ENCODE measurements at regions not wholly inside any gene's neighbourhood (a gene's known extent, or its start where the extent isn't known, plus 50 kb on each side); places are given as distances from the start of the nearest gene placed in this dataset.

GRCh38 chr16:85429776-85430522 is 183.2 kb upstream of the GSE1 start:
- no peak for DNase-seq

DNA sequence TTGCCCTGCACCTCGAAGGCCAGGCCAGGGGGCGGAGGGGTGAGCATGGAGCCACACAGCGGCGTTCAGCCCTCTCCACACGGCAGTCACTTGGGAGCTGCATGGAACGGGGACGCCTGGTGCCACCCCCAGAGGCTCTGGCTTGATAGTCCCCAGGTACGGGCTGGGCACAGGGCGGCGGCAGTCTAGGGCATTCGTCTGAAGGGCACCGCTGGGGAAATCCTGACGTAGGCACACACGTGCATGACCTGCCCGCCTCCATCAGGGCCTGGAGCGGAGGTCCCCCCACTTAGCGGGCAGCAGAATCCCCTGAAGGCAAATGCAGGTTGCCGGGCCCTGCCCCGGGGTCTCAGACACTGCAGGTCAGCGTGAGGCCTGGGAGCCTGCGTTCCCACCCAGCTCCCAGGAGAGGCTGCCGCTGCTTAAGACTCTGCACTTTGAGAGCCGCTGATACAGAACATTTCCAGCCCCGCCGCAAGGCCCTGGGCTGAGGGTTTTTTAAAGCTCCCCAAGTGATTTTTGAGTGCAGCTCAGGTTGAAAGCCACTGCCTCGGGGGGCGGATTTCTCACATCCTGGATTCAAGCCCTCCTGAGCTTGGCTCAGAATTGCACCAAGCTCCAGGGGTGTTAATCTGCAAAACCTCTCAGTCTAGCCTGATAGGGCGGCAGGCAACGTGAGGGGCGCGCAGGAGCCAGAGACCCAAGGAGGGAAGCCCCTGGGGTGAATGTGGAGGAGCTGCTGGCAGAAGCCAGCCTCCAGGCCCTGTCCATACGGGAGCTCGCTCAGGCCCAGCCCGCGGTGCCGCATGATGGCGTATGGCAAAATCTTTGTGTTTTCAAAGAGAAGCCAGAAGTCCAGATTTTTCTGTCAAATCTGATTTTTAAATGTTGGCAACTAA is 182.3 kb upstream of the GSE1 start:
- no peak for DNase-seq

- no peak for DNase-seq
Measured at GRCh38 chr16:85431431-85432124, 181.5 kb upstream of the GSE1 start.

GRCh38 chr16:85432606-85433005 is 180.5 kb upstream of the GSE1 start:
- DNase-seq, result no peak

DNA sequence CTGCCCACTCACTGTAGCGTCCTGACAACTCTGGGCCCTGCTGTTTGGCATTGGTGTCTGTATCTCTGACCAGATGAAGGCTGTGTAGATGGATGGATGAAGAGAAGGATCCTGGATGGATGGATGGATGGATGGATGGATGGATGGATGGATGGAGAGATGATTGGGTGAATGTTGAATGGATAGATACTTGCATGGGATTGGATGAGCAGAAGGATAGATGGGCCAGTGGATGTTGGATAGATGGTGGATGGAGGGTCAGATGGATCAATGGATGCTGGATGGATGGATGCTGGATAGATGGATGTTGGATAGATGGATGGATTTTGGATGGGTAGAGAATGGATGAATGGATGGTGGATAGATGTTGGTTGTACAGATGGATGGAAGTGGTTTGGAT is 179.6 kb upstream of the GSE1 start:
- DNase-seq, result no peak

GRCh38 chr16:85435286-85435685 is 177.8 kb upstream of the GSE1 start:
- no peak for DNase-seq

DNA sequence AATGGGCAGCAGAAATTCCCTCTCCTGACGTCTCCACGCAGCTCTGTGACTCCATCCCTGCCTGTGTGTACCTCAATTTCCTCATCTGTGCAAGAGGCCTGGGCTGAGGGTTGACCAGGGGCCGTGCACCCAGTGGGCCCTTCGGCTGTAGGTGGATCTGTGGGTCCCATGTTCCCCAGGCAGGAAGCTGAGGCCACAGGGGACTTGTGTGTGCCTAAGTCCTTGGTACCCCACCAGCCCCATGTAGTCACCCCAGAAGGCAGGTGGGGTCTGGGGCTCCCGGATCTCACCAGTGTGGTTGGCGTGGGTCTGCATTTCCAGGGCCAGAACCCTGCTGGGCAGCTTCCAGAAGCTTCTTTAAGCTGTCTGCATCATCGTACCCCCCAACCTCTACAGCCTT is 177.4 kb upstream of the GSE1 start:
- no peak for DNase-seq

DNA sequence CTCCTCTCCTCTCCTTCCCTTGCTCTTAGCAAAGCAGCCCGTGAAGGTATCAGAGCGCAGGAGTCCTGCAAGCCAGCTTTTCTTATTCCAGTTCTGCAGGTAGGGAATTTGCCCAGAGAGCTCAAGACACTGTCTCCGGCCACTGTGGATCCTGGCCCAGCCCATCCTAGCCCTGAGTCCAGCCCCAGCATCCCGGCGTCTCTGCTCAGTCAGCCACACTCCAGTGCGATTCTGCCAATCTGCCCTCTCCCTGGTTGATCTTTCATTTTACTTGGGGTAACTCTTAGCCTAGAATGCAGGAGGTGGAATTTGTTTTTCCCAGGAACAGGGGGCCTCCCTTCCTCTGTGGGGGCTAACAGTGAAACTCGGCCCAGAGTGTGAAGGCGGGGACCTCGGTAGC is 176.9 kb upstream of the GSE1 start:
- no peak for DNase-seq

DNA sequence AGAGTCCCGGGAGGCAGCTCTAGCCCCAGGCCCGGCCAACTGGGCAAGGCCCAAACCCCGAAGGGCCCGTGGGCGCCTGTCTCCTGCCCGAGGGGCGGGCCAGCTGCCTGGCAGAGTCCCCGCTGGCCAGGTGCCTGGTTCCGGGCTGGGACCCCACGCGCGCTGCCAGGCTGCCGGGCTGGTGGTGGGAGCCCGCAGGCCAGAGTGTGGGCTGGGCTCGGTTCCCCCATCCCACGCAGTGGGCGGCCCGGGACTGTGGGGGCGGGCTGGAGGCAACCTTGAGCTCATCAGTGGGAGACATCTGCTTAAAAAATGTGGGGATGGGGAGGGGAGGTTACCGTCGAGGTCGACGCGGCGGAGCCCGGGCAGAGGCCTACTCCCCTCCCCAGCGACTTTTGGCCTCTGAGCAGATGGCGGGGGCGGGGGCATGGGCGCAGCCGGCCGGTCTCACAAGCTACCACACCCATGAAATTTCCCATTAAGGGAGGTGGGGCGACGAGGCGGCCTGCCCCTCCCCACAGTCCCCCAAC is 176.4 kb upstream of the GSE1 start:
- peak; percentile 83 for DNase-seq

DNA sequence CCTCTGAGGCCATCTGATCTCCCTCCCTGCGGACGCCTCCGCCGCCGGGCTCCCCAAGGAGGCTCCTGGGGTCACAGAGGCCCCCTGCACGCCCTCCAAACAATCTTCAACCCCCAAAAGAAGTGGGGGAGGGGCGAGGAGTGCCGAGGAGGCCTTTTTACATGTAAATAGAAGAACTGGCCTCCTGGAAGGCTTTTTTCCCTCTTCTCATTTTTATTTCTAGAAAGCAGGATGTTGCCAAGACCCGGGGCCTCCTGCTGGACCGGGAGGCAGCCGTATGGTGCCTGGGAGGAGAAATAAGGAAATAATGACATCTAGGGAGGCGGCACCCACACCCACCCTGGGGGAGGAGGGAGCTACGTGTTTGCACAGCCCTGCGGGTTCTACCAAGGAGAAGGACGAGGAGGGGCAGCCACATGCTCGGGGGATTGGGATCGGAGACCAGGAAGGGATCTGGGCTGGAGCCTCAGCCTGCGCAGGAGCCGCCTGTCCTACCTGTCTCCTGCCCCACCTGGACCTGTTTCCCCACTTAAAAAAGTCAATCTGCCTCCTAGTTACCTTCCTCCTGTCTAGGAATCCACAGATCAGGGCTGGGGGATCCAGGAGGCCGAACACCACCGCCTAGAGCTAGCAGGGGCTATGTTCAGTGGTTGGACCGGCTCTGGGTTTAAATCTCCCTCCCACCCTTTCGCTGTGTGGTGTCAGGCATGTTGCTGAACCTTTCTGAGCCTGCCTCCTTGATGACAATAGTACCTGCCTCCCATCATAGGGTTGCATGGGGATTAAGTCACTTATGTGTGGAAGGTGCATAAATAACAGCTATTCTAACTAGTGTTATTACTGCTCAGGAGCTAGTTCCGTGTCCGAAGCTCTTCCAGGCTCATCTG is 175.7 kb upstream of the GSE1 start:
- peak; percentile 85 for DNase-seq

DNA sequence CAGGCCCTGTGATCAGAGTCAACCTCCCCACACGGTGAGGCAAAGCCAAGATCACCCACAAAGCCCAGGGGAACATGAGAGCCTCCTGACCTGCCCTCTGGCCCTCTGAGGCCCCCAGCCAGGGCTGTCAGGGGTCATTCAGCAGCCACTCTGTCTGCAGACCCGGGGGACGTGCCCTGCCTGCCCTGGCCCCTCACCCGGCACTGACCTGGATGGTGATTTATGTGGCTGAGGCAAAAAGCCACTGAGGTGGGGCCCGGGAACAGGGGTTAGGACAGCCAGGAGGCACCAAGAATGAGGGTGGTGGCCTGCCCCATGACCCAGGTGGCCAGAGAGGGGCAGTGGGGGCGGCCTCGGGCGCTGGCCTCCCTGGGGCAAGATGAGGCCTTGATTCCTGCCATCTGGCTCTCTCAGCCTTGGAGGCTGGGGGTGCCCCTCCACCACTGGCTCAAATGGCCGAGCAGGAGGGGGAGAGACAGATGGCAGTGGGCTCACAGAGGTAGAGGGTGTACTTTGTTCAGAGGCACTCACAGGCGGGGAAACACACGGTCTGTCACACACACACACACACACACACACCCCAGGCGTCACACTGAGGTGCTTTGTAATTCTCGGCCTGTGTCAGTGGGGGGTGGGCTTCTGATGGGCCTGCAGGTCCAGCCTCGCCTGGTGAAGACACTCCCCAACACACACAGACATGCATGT is 174.0 kb upstream of the GSE1 start:
- DNase-seq, result peak; percentile 43

DNA sequence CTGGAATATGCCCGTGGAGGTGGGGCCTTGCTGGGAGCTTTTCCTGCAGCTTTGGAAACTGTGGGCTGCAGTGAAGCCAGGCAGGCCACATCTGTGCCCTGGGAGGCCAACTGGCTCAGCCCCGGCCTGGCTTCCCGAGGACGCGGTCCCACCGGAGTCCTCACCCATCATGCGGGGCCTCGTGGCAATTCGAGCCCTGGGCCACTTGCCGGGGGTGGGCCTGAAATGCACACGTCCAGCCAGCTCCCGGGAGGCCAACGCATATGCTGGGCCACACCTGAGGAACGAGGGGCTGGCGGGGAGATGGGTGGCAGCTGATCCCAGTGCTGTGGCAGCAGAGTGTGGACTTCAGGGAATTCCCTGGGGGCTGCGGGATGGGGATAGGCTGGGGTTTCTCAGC is 172.4 kb upstream of the GSE1 start:
- DNase-seq, result no peak

DNA sequence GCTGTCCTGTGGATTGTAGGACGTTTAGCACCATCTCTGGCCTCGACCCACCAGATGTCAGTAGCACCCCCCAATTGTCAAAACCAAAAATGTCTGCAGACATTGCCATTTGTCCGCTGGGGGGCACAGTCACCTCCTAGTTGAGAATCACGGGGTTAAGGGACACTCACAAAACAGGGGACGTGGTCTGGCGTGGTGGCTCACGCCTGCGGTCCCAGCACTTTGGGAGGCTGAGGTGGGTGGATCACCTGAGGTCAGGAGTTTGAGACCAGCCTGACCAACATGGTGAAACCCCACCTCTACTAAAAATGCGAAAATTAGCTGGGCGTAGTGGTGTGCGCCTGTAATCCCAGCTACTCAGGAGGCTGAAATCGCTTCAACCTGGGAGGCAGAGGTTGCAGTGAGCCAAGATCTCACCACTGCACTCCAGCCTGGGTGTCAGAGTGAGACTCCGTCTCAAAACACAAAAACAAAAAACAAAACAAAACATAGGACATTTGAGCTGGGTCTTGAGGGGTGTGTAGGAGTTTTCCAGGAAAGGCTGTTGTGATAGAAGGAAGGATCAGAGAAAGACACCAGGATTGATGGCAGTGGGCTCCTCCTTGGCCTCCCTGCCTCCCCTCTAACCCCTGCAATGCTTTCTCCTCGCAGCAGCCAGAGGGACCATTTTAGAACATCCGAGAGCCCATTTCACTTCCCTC is 171.8 kb upstream of the GSE1 start:
- DNase-seq, result no peak

DNA sequence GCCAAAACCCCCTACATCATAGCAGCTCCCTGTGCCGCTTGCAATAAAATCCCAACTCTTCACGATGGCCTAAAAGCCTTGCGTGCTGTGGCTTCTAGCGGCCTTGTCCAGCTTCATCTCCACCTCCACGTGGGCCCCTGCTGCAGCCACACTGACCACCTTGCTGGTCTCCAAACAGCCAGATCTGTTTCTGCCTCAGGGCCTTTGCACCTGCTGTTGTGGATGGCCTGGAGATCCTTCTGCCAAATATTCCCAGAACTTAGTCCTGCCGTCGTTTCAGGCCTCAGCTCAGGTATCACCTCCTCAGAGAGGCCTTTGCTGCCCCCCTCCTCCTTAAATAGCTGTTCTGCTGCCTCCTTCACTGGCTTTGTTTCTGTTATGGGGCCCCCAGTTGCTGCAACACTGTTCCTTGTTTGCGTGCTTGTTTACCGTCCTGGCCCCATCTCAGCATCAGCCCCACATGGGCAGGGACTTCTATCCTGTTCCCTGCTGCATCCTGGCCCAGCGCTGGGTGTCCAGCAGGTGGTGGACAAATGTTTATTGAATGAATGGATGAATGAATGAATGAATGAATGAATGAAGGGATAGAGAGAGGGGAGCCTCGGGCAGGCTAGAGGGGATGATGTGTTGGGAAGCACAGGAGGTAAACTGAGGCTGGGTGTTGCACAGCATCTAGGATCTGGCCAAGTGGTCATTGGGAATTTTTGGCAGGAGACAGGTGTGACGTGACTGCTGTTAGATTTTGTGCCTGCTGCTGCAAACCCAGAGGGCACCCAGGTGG is 171.0 kb upstream of the GSE1 start:
- DNase-seq, result no peak

GRCh38 chr16:85443116-85443515 is 170.0 kb upstream of the GSE1 start:
- DNase-seq, result no peak

- no peak for DNase-seq
Measured at GRCh38 chr16:85443531-85443930, 169.6 kb upstream of the GSE1 start.

GRCh38 chr16:85445064-85445778 is 167.9 kb upstream of the GSE1 start:
- DNase-seq, result peak; percentile 98

GRCh38 chr16:85445779-85446222 is 167.3 kb upstream of the GSE1 start:
- peak; percentile 98 for DNase-seq

- peak; percentile 90 for DNase-seq
Measured at GRCh38 chr16:85446951-85447692, 166.0 kb upstream of the GSE1 start.
